ENCODE measurements at regions not wholly inside any gene's neighbourhood (a gene's known extent, or its start where the extent isn't known, plus 50 kb on each side); places are given as distances from the start of the nearest gene placed in this dataset.
A peak's percentile ranks its signal among the peaks of the same experiment; 100 is the strongest.

GRCh38 chr13:105665284-105665683 is 870.2 kb downstream of the EFNB2 start:
- peak; percentile 54 for DNase-seq
- H2AFZ ChIP-seq (replicated peaks; ENCODE audit: low read length, poor library complexity), result no peak overlapping the region

More at GRCh38 chr13:105665284-105665683, 870.2 kb downstream of the EFNB2 start:
- dilution Hi-C loops (cut with HindIII; ENCODE audit: low sequenced_read_pairs, unreplicated experiment), result no loop called here
- no peak overlapping the region for H3K4me3 ChIP-seq (ENCODE audit: insufficient read depth, low read depth, low read length)
- BruUV-seq (replicated peaks), result no TSS peak
- H2AK9ac ChIP-seq (replicated peaks; ENCODE audit: low read depth, low read length, poor library complexity), result no peak overlapping the region
- TF ChIP-seq RFX5 (IDR thresholded peaks at IDR 0.05; ENCODE audit: low read depth, low read length), result peak; percentile 66; the same call in 1 of the 2 replicates
- no peak for TF ChIP-seq MAFK (IDR thresholded peaks at IDR 0.05; ENCODE audit: low read depth, low read length)
- no peak overlapping the region for H2BK120ac ChIP-seq (ENCODE audit: low read depth, low read length)
- ATAC-seq (ENCODE audit: low read depth), result peak; percentile 83
- no peak overlapping the region for H2BK5ac ChIP-seq (ENCODE audit: low read depth, low read length, poor library complexity, severe bottlenecking)
- in situ Hi-C loops (cut with MboI; ENCODE audit: low sequenced_read_pairs), result no loop called here
- ChIA-PET POLR2A (ENCODE audit: unreplicated experiment) (no interaction called here), CTCF (interaction anchor here (1.0 kb wide), 1 partner anchor 417 kb away, joined by 3 read pairs; no protein-coding TSS in a partner anchor)
- H3K4ac ChIP-seq (ENCODE audit: low read depth, low read length), result no peak overlapping the region
- H2BK20ac ChIP-seq (ENCODE audit: low read depth, low read length), result no peak overlapping the region
- no peaks in the 10 kb centered on the region for H3K27me3 ChIP-seq (ENCODE audit: control insufficient read depth, insufficient read depth, low read length)
- no peaks in the 10 kb centered on the region for H3K9me3 ChIP-seq (ENCODE audit: control insufficient read depth, insufficient read depth, low read length)
- intact Hi-C loops (cut with micrococcal nuclease), result no loop called here
- no peak overlapping the region for H4K91ac ChIP-seq (ENCODE audit: insufficient read depth, low read depth, low read length)
- H3K27ac ChIP-seq (ENCODE audit: insufficient read depth, low read length), result no peak overlapping the region
- no peak overlapping the region for H3K9ac ChIP-seq (ENCODE audit: low read depth, low read length)
- H4K5ac ChIP-seq (ENCODE audit: low read depth, low read length), result no peak overlapping the region
- no peaks in the 10 kb centered on the region for H3K9me1 ChIP-seq (ENCODE audit: insufficient read depth, low read length)
- H3K23ac ChIP-seq (ENCODE audit: low read depth, low read length), result no peak overlapping the region
- no peak overlapping the region for H3K18ac ChIP-seq (ENCODE audit: low read depth, low read length)
- no CpG with 5 or more reads among the region's 1 CpG for WGBS, 2 experiments (ENCODE audit: extremely low coverage in 2 of 2, insufficient read length in 1 of 2)
- H3K56ac ChIP-seq (ENCODE audit: extremely low read depth, insufficient read depth, low read length), result no peak overlapping the region
- no peaks in the 10 kb centered on the region for H3K79me1 ChIP-seq (ENCODE audit: low read depth in 1 of 2, low read length in 2 of 2)
- no peak overlapping the region for H2AK5ac ChIP-seq (ENCODE audit: low read depth, low read length)
- H4K20me1 ChIP-seq (ENCODE audit: insufficient read depth, low read length), result no peaks in the 10 kb centered on the region
- H3K4me1 ChIP-seq (ENCODE audit: control insufficient read depth, insufficient read depth, low read length), result peaks cover 3% of the 10 kb centered on the region; the same call in 1 of the 2 replicates
- no peak overlapping the region for H2BK15ac ChIP-seq (ENCODE audit: low read depth, low read length)
- H3K14ac ChIP-seq (replicated peaks; ENCODE audit: low read depth, low read length), result no peak overlapping the region
- H4K8ac ChIP-seq (ENCODE audit: low read depth in 2 of 2, low read length in 2 of 2), result no peak overlapping the region
- H3K4me2 ChIP-seq (ENCODE audit: low read depth, low read length), result no peak overlapping the region
- H3K36me3 ChIP-seq (ENCODE audit: control insufficient read depth, insufficient read depth, low read length), result no peaks in the 10 kb centered on the region

Measured in IMR-90 (cell line).